DLD1 (cell line): ENCODE measurements at regions not wholly inside any gene's neighbourhood (a gene's known extent, or its start where the extent isn't known, plus 50 kb on each side); places are given as distances from the start of the nearest gene placed in this dataset.
"Not testable (repeated sequence)": the region's sequence is repeated elsewhere in the genome, so short reads cannot be mapped to it uniquely, and the experiment has no call there.

Source experiments
- in situ Hi-C: cut with HindIII; loops from 2 replicates; pipeline ENCODE4 v1.10.0; 2017; ENCODE audit warnings: low sequenced_read_pairs

GRCh38 chr2:38454081-38454480, 77.0 kb upstream of the ATL2 start:
- in situ Hi-C loops, result no loop called here

DNA sequence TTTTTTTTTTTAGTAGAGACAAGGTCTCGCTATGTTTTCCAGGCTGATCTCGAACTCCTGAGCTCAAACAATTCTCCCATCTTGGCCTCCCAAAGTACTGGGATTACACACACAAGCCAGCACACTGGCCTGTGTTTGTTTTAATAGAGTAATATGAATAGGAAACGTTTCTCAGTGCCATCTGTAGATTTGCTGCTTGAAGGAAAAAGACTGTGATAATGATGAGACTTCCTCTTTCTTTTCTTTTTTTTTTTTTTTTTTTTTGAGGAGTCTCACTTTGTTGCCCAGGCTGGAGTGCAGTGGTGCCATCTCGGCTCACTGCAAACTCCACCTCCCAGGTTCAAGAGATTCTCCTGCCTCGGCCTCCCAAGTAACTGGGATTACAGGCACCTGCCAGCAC, 74.7 kb upstream of the ATL2 start:
- in situ Hi-C loops, result not testable (repeated sequence)

DNA sequence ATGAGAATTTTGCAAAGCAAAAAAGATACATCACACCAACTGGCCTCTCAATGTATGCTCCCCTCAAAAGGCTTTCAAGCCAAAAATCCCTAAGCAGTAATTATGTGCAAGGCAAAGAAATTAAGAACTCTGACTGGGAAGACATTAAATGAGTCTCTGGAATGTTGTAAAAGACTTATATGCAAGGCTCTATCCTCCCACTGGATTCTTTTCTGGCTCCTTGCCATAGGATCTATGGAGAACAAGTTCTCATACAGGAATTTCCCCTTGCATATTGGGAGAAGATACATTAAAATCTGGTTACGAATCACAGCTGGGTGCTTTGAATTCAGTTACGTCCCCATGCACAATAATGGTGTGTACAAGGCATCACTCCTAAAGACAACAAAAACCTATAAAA, 73.4 kb upstream of the ATL2 start:
- in situ Hi-C loops, result no loop called here

DNA sequence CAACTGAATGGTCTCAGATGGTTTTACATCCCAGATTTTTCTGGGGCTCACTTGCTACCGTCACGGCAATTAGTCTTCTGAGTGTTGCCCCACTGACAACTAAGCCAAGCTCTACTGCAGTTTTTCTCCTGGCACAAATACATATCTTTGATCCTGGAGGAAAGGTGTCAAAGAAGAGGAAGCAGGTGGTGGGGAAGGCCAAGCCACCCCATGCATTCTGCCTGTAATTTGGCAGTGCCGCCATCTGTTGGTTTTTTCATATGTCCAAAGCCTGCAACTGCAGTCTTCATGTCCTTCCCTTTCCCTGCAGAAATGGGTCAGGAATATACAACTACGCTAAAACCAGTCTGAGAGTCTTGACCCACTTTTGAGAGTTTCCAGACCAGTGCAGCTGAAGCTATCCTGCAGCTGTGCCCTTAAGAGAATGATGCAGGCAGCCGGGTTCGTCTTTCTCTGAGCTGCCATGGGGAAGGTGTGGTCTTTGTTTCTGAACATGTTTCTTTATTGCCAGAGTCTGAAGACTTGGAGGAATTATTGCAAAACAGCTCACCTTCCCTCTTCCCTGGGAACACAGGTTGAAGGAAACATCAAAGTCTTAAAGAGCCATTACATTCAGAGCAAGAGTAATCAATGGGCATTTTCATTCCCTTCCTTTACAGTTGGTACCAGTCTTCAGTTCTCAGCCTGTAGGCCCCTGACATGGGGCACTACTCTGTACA, 71.8 kb upstream of the ATL2 start:
- in situ Hi-C loops, result no loop called here

DNA sequence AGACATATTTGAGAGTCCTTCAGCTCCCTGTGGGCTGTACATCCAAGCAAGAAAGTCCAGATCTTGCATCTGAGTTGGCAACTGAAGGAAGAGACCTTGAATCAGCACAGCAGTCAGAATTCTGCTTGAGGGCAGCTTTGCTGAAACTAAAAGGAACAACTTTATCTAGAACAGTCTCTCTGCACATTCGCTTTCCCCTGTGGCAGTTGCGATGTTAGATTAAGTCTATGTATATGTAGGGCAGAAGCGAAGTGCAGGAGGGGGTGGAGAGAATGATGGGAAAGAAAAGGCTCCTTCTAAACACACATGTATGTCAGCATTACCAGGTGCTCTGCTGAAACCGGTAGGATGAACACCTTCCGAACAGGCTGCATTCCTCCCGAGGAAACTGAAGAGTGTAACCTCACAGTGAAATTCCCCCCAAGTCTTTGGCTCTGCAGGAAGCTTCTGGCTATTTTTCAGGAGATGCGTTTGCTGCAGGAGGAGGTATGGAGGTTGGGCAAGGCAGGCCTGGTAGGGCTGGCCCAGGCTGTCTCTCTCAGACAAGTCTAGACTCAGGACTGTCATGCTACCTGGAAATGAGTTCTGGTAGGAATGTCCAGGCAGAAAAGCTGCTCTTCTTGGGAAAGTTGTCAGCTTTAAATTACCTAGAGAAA, 70.0 kb upstream of the ATL2 start:
- in situ Hi-C loops, result no loop called here

DNA sequence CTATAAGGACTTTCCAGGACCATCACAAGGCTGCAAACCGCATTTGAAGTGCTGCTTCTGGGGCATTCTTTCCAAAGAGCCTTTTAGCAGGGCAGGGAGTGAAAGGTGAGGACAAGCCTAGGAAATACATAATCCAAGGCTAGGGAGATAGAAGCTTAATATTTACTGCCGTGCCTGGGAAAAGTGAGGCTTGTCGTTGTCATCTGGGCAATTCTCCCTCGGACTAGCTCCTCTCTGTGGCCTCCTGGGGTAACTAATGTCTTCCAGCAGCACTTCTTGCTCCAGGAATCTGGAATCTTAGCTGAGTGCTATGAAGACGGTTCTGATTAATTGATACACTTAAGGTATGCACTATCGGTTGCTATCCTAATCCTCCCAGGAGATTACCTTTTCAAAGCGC, 69.3 kb upstream of the ATL2 start:
- in situ Hi-C loops, result no loop called here

DNA sequence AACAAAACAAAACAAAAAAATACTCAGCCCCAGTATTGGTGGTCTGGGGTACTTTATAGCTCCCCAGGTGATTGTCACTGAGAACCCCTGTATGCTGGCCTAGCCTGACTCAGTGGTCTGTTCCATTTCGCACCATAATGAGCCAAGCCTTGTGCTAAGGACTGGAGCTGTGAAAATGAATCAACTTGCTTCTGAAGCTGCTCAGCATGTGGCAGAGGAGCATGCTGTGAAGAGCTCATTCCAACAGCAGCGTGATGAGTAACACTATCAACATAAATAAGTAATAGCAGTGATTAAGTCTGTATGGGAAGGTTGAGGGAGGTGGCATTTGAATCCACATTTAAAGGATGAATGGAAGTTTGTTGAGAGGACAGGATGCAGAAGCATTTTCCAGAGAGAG, 67.2 kb upstream of the ATL2 start:
- in situ Hi-C loops, result no loop called here

DNA sequence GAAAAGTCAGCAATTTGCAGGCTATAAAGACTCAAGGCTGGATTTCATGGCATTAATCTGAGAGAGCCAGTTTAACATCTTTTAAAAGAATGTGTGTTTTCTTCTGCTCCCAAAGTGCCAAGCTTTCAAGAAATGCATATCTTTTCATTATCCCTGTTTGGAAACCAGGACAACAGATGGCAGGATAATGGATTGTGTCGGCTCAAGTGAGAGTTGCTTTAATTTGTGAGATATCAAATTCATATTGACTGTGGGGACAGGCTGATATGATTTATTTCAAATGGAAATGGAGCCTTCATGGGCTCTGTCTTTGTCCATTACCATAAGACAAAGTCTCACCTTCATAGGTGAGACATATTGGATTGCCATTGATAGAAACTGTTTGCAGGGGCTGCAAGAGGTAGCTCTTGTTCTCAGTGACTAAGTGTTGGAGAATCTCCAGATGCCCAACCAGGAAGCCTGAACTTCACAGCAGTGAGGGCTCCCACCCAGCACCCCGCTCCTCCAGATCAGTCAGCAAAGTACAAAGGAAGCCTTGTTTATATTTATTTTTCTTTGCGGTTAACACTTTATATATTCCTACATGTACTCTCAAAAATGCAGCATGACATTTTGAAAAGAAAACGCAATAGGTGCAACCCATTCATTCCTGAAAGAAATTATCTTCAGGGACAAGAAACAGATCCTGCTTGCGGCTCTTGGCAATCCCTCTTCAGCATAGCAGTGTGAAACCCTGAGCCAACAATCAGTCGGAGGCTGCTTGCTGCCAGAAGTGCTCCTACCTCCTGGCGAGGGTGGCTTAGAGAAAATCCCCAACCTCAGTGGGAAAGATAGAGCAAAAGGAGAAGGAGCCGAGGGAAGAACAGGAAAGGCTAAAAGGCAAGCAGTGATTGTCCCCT, 65.8 kb upstream of the ATL2 start:
- in situ Hi-C loops, result no loop called here

DNA sequence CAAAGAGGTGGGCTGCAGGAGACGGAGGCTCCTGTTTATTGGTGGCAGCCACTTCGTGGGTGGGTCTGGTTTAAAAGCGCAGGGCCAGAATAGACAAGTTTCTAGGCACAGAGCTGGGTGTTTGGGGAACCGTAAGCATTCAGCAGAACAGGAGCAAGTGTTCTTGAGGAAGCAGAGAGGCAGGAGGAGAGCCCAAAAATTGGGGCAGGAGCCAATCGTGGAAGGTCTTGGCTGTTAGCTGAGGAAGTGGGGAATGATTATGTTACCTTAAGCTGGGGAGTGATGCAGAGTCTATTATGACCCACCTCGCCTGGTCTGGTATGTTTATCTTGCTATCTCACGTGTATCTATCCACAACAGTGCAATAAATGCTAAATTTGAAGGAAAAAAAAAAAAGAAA, 64.3 kb upstream of the ATL2 start:
- in situ Hi-C loops, result no loop called here

- in situ Hi-C loops, result no loop called here
Measured at GRCh38 chr2:38440655-38441054, 63.6 kb upstream of the ATL2 start.

GRCh38 chr2:38439863-38440262, 62.8 kb upstream of the ATL2 start:
- in situ Hi-C loops, result no loop called here

GRCh38 chr2:38438883-38439612, 62.0 kb upstream of the ATL2 start:
- in situ Hi-C loops, result no loop called here

GRCh38 chr2:38438133-38438882, 61.2 kb upstream of the ATL2 start:
- in situ Hi-C loops, result no loop called here

- in situ Hi-C loops, result no loop called here
Measured at GRCh38 chr2:38436227-38436664, 59.2 kb upstream of the ATL2 start.

- in situ Hi-C loops, result no loop called here
Measured at GRCh38 chr2:38435775-38436174, 58.7 kb upstream of the ATL2 start.

GRCh38 chr2:38434595-38434994, 57.5 kb upstream of the ATL2 start:
- in situ Hi-C loops, result no loop called here

DNA sequence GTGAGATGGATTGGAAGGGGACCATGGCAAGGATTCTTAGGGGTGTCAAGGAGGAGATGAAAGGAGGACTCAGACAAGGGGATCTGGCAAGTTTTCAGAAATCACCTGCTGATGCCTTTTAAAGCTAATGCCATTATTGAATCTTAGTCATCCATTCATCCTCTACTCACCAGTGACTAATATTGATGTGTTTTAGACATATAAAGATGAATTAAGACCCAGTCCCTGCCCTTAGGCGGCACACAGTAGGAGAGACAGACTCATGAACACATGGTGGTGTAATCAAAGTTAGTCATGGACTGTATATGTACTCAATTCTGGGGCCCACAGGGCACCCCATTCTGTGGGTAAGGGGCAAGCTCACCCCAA, 56.5 kb upstream of the ATL2 start:
- in situ Hi-C loops, result no loop called here

- in situ Hi-C loops, result no loop called here
Measured at GRCh38 chr2:38432820-38433606, 55.9 kb upstream of the ATL2 start.

DNA sequence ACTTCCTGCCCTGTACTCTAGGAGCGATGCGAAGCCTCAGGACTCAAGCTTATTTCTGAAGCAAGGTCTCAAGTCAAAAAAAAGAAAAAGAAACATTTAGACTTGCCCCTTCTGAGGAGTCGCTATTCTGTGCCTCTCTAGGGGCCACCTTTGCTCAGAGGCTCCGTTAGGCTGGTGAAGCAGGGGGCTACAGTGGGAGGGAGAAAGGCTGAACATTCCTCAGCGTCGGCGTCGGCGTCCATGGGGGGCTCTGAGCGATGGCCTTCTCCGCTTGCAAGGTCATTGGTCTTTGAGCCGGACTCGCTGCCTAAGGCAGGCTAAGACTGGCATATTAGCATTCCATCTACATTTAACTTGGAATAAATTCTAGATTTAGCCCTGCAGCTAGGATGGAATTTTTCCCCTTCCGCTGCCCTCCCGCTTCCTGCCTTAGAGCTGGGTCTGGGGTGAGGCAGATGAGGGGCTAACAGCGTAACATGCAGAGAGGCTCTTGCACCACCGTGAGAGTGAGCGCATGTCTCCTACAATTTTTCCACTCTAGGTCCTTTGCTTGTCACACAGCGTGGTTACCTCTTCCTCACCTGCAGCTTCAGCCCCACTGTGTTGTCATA, 53.6 kb upstream of the ATL2 start:
- in situ Hi-C loops, result no loop called here
